Central memory CD8-positive, alpha-beta T cell (primary cell): ENCODE measurements at regions not wholly inside any gene's neighbourhood (a gene's known extent, or its start where the extent isn't known, plus 50 kb on each side); places are given as distances from the start of the nearest gene placed in this dataset.
A peak's percentile ranks its signal among the peaks of the same experiment; 100 is the strongest.

Source experiments
- ATAC-seq: fragments of 150-1000 bp; cut with Tn5 transposase; replicated peaks from 2 replicates; pipeline ENCODE4 v1.10.0; 2022; ENCODE audit warnings: mild to moderate bottlenecking, moderate FRiP score, moderate number of reproducible peaks; ENCODE audit not compliant: poor library complexity, severe bottlenecking; ENCODE audit errors: extremely low read depth
- DNase-seq, 2 donors: peaks; one replicate each; pipeline ENCODE4 v3.0.0; 2021; ENCODE audit warnings: low spot score in 2 of 2
- H3K27ac Mint-ChIP-seq: one replicate; pipeline ENCODE4 v1.8.0; 2022; ENCODE audit warnings: low read depth, mild to moderate bottlenecking, moderate library complexity, mixed read lengths
- H3K27me3 Mint-ChIP-seq: one replicate; pipeline ENCODE4 v1.8.0; 2022; ENCODE audit warnings: mixed read lengths
- H3K36me3 Mint-ChIP-seq: one replicate; pipeline ENCODE4 v1.8.0; 2022; ENCODE audit warnings: mild to moderate bottlenecking, moderate library complexity, mixed read lengths; ENCODE audit not compliant: insufficient read depth
- H3K4me1 Mint-ChIP-seq: one replicate; pipeline ENCODE4 v1.8.0; 2022; ENCODE audit warnings: mixed read lengths
- H3K4me3 Mint-ChIP-seq: one replicate; pipeline ENCODE4 v1.8.0; 2022; ENCODE audit warnings: mild to moderate bottlenecking, moderate library complexity, mixed read lengths
- H3K9me3 Mint-ChIP-seq: one replicate; pipeline ENCODE4 v1.8.0; 2022; ENCODE audit warnings: mixed read lengths

GRCh38 chr6:20317430-20317829, 84.2 kb upstream of the E2F3 start:
- DNase-seq: no peak
- Mint-ChIP-seq H3K9me3 (no peaks in the 10 kb centered on the region), H3K4me1 (peaks cover 24% of the 10 kb centered on the region), H3K27me3 (no peaks in the 10 kb centered on the region), H3K27ac (no peak overlapping the region), H3K4me3 (no peak overlapping the region), H3K36me3 (peaks cover 12% of the 10 kb centered on the region)
- no peak for ATAC-seq

- Mint-ChIP-seq H3K9me3 (no peaks in the 10 kb centered on the region), H3K4me3 (peak overlapping the region; percentile 78), H3K36me3 (peaks cover 12% of the 10 kb centered on the region), H3K4me1 (peaks cover 18% of the 10 kb centered on the region), H3K27ac (peak overlapping the region; percentile 90), H3K27me3 (no peaks in the 10 kb centered on the region)
- DNase-seq: no peak
- ATAC-seq: no peak
Observed at GRCh38 chr6:20318851-20319387, 82.8 kb upstream of the E2F3 start.

GRCh38 chr6:20319520-20320357, 81.9 kb upstream of the E2F3 start:
- peak; percentile 91 for ATAC-seq
- peak overlapping the region; percentile 78 for H3K4me3 Mint-ChIP-seq
- H3K27ac Mint-ChIP-seq: peak overlapping the region; percentile 90
- H3K36me3 Mint-ChIP-seq: peaks cover 12% of the 10 kb centered on the region
- H3K27me3 Mint-ChIP-seq: no peaks in the 10 kb centered on the region
- peaks cover 18% of the 10 kb centered on the region for H3K4me1 Mint-ChIP-seq
- DNase-seq: peak; percentile 64 to 75
- H3K9me3 Mint-ChIP-seq: no peaks in the 10 kb centered on the region

GRCh38 chr6:20325641-20326421, 75.8 kb upstream of the E2F3 start:
- no peaks in the 10 kb centered on the region for H3K9me3 Mint-ChIP-seq
- H3K27ac Mint-ChIP-seq: no peak overlapping the region
- H3K27me3 Mint-ChIP-seq: no peaks in the 10 kb centered on the region
- H3K4me1 Mint-ChIP-seq: peaks cover 20% of the 10 kb centered on the region
- no peak overlapping the region for H3K4me3 Mint-ChIP-seq
- ATAC-seq (no peak), DNase-seq (no peak)
- H3K36me3 Mint-ChIP-seq: no peaks in the 10 kb centered on the region

GRCh38 chr6:20326422-20326728, 75.3 kb upstream of the E2F3 start:
- Mint-ChIP-seq H3K27ac (no peak overlapping the region), H3K36me3 (no peaks in the 10 kb centered on the region), H3K27me3 (no peaks in the 10 kb centered on the region), H3K4me3 (no peak overlapping the region), H3K4me1 (peaks cover 17% of the 10 kb centered on the region), H3K9me3 (no peaks in the 10 kb centered on the region)
- ATAC-seq (no peak), DNase-seq (no peak)

GRCh38 chr6:20327141-20327540, 74.5 kb upstream of the E2F3 start:
- Mint-ChIP-seq H3K9me3 (no peaks in the 10 kb centered on the region), H3K4me3 (no peak overlapping the region), H3K27me3 (no peaks in the 10 kb centered on the region), H3K4me1 (peaks cover 19% of the 10 kb centered on the region), H3K27ac (no peak overlapping the region), H3K36me3 (no peaks in the 10 kb centered on the region)
- ATAC-seq (no peak), DNase-seq (no peak)

- no peak for ATAC-seq
- Mint-ChIP-seq H3K9me3 (no peaks in the 10 kb centered on the region), H3K4me3 (no peak overlapping the region), H3K36me3 (no peaks in the 10 kb centered on the region), H3K27ac (no peak overlapping the region), H3K27me3 (no peaks in the 10 kb centered on the region), H3K4me1 (peaks cover 19% of the 10 kb centered on the region)
- DNase-seq: no peak
Observed at GRCh38 chr6:20328266-20328923, 73.3 kb upstream of the E2F3 start.

- no peaks in the 10 kb centered on the region for H3K27me3 Mint-ChIP-seq
- no peak for ATAC-seq
- no peak for DNase-seq
- peaks cover 19% of the 10 kb centered on the region for H3K4me1 Mint-ChIP-seq
- no peaks in the 10 kb centered on the region for H3K9me3 Mint-ChIP-seq
- H3K27ac Mint-ChIP-seq: no peak overlapping the region
- no peak overlapping the region for H3K4me3 Mint-ChIP-seq
- no peaks in the 10 kb centered on the region for H3K36me3 Mint-ChIP-seq
Observed at GRCh38 chr6:20328924-20329300, 72.8 kb upstream of the E2F3 start.

- H3K4me3 Mint-ChIP-seq: no peak overlapping the region
- no peak for DNase-seq
Observed at GRCh38 chr6:20331042-20331441, 70.6 kb upstream of the E2F3 start.

GRCh38 chr6:20331625-20332024, 70.1 kb upstream of the E2F3 start:
- ATAC-seq: no peak
- Mint-ChIP-seq H3K27ac (no peak overlapping the region), H3K4me3 (no peak overlapping the region)

More at GRCh38 chr6:20331042-20331441, 70.6 kb upstream of the E2F3 start:
- no peaks in the 10 kb centered on the region for H3K27me3 Mint-ChIP-seq
- no peak overlapping the region for H3K27ac Mint-ChIP-seq
- H3K4me1 Mint-ChIP-seq: peaks cover 30% of the 10 kb centered on the region
- no peaks in the 10 kb centered on the region for H3K9me3 Mint-ChIP-seq
- no peak for ATAC-seq
- no peaks in the 10 kb centered on the region for H3K36me3 Mint-ChIP-seq

GRCh38 chr6:20332441-20333006, 69.2 kb upstream of the E2F3 start:
- Mint-ChIP-seq H3K27me3 (no peaks in the 10 kb centered on the region), H3K36me3 (no peaks in the 10 kb centered on the region), H3K9me3 (no peaks in the 10 kb centered on the region), H3K4me3 (no peak overlapping the region), H3K4me1 (peaks cover 36% of the 10 kb centered on the region), H3K27ac (no peak overlapping the region)
- ATAC-seq (no peak), DNase-seq (no peak)

More at GRCh38 chr6:20331625-20332024, 70.1 kb upstream of the E2F3 start:
- Mint-ChIP-seq H3K27me3 (no peaks in the 10 kb centered on the region), H3K36me3 (no peaks in the 10 kb centered on the region), H3K4me1 (peaks cover 36% of the 10 kb centered on the region), H3K9me3 (no peaks in the 10 kb centered on the region)
- no peak for DNase-seq

- no peaks in the 10 kb centered on the region for H3K9me3 Mint-ChIP-seq
- H3K4me3 Mint-ChIP-seq: no peak overlapping the region
- peaks cover 39% of the 10 kb centered on the region for H3K4me1 Mint-ChIP-seq
- DNase-seq (no peak), ATAC-seq (no peak)
- H3K27me3 Mint-ChIP-seq: no peaks in the 10 kb centered on the region
- H3K36me3 Mint-ChIP-seq: no peaks in the 10 kb centered on the region
- no peak overlapping the region for H3K27ac Mint-ChIP-seq
Observed at GRCh38 chr6:20333721-20334269, 67.9 kb upstream of the E2F3 start.
